Panc1 (cell line): ENCODE measurements at regions not wholly inside any gene's neighbourhood (a gene's known extent, or its start where the extent isn't known, plus 50 kb on each side); places are given as distances from the start of the nearest gene placed in this dataset.

Source experiments
- POLR2AphosphoS5 ChIP-seq: IDR thresholded peaks from 2 replicates; pipeline ENCODE4 v1.6.1; 2012; ENCODE audit warnings: mild to moderate bottlenecking, low read depth, low read length, moderate library complexity
- TF ChIP-seq, protein P1 (sequence below): fragments of 450-650 bp; IDR thresholded peaks from 2 replicates; pipeline ENCODE4 v1.5.1; 2017; ENCODE audit warnings: mild to moderate bottlenecking

DNA sequence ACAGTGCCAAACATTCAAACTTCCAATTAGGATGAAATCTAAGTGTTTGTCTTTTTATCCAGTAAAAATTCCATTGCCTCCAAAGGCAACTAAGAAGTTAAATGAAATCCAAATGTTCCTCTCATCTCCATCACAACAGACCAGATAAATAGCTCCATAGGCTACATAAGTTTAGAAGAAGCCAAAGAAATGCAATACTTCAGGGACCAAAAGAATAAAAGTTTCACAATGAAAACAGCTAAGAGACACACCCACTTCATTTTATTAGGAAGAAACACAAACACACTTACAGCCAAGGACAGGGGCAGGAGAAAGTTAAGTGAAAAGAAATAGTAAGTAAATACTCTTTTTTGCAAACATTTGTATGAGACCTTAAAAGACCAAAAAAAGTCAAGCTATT is 88.5 kb upstream of the CCDC150 start:
- TF ChIP-seq, protein P1, sequence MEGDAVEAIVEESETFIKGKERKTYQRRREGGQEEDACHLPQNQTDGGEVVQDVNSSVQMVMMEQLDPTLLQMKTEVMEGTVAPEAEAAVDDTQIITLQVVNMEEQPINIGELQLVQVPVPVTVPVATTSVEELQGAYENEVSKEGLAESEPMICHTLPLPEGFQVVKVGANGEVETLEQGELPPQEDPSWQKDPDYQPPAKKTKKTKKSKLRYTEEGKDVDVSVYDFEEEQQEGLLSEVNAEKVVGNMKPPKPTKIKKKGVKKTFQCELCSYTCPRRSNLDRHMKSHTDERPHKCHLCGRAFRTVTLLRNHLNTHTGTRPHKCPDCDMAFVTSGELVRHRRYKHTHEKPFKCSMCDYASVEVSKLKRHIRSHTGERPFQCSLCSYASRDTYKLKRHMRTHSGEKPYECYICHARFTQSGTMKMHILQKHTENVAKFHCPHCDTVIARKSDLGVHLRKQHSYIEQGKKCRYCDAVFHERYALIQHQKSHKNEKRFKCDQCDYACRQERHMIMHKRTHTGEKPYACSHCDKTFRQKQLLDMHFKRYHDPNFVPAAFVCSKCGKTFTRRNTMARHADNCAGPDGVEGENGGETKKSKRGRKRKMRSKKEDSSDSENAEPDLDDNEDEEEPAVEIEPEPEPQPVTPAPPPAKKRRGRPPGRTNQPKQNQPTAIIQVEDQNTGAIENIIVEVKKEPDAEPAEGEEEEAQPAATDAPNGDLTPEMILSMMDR: no peak
- TF ChIP-seq POLR2AphosphoS5: no peak
